GM18858 (cell line): ENCODE measurements at regions not wholly inside any gene's neighbourhood (a gene's known extent, or its start where the extent isn't known, plus 50 kb on each side); places are given as distances from the start of the nearest gene placed in this dataset.

Experiments used
- ATAC-seq: cut with Tn5 transposase; IDR thresholded peaks from one replicate; pipeline ENCODE4 v1.9.1; 2021; ENCODE audit not compliant: unreplicated experiment

- no peak for ATAC-seq
These were observed 1187.0 kb upstream of the SLC10A2 start for GRCh38 chr13:104253063-104253680.

GRCh38 chr13:104251931-104252330, 1185.7 kb upstream of the SLC10A2 start:
- ATAC-seq, result no peak

- ATAC-seq, result no peak
These were observed 1180.7 kb upstream of the SLC10A2 start for GRCh38 chr13:104246955-104247354.

GRCh38 chr13:104206450-104207044, 1140.3 kb upstream of the SLC10A2 start:
- no peak for ATAC-seq

- no peak for ATAC-seq
These were observed 1138.0 kb upstream of the SLC10A2 start for GRCh38 chr13:104204177-104204576.

GRCh38 chr13:104198801-104199200, 1132.6 kb upstream of the SLC10A2 start:
- ATAC-seq, result no peak

- ATAC-seq, result no peak
These were observed 1130.4 kb upstream of the SLC10A2 start for GRCh38 chr13:104196611-104197010.

- ATAC-seq, result no peak
These were observed 1115.5 kb upstream of the SLC10A2 start for GRCh38 chr13:104181526-104182231.

GRCh38 chr13:104170980-104171555, 1104.9 kb upstream of the SLC10A2 start:
- no peak for ATAC-seq

- ATAC-seq, result no peak
These were observed 1097.8 kb upstream of the SLC10A2 start for GRCh38 chr13:104163866-104164630.

- ATAC-seq, result no peak
These were observed 1094.3 kb upstream of the SLC10A2 start for GRCh38 chr13:104160536-104160935.

- ATAC-seq, result no peak
These were observed 1077.7 kb upstream of the SLC10A2 start for GRCh38 chr13:104143760-104144416.

GRCh38 chr13:104140552-104140951, 1074.3 kb upstream of the SLC10A2 start:
- ATAC-seq, result no peak

- ATAC-seq, result no peak
These were observed 1071.2 kb upstream of the SLC10A2 start for GRCh38 chr13:104137416-104137815.

GRCh38 chr13:104132849-104133248, 1066.6 kb upstream of the SLC10A2 start:
- ATAC-seq, result no peak

- ATAC-seq, result no peak
These were observed 1047.9 kb upstream of the SLC10A2 start for GRCh38 chr13:104114101-104114500.

GRCh38 chr13:104111031-104111430, 1044.8 kb upstream of the SLC10A2 start:
- no peak for ATAC-seq

GRCh38 chr13:104106705-104107393, 1040.6 kb upstream of the SLC10A2 start:
- no peak for ATAC-seq

GRCh38 chr13:104105418-104106355, 1039.5 kb upstream of the SLC10A2 start:
- ATAC-seq, result no peak
